ENCODE measurements at regions not wholly inside any gene's neighbourhood (a gene's known extent, or its start where the extent isn't known, plus 50 kb on each side); places are given as distances from the start of the nearest gene placed in this dataset.

DNA sequence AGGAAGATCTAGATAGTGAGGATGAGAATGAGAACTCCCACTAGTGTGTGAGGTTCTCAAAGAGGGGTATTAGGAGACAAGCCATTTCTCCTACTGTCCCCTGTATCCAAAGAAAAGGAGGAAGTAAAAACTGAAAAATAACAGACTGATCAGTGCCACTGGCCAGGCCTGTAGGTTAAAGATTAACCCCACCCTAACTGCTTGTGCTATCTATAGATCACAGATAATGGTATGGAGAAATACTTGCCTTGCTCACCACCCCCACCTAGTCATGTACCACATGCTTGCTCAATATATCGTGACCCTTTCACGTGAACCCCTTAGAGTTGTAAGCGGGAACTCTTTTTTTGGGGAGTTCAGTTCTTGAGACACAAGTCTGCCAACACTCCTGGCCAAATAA lies 519.7 kb upstream of the FRG2C start:
- Histone ChIP-seq H3K14ac (ENCODE audit: low read length in 2 of 2) (no peak overlapping the region), H2AFZ (ENCODE audit: low read depth, low read length) (no peak overlapping the region), H3K27me3 (ENCODE audit: control insufficient read depth in 1 of 2, insufficient read depth in 1 of 2, low read length in 2 of 2) (no peaks in the 10 kb centered on the region), H3K79me1 (replicated peaks; ENCODE audit: low read length, poor library complexity, severe bottlenecking) (no peaks in the 10 kb centered on the region), H2BK12ac (ENCODE audit: low read length in 2 of 2) (no peak overlapping the region), H2AK5ac (ENCODE audit: low read length, severe bottlenecking) (no peak overlapping the region), H3K4me3 (ENCODE audit: insufficient read depth in 1 of 2, low read depth in 1 of 2, low read length in 2 of 2) (no peak overlapping the region), H2BK120ac (ENCODE audit: low read depth, low read length) (no peak overlapping the region), H3K27ac (ENCODE audit: low read length, poor library complexity, severe bottlenecking) (no peak overlapping the region), H3K4me1 (ENCODE audit: control insufficient read depth, insufficient read depth, low read depth, low read length) (no peaks in the 10 kb centered on the region), H3K9ac (ENCODE audit: low read length) (no peak overlapping the region), H3K4me2 (ENCODE audit: low read length, poor library complexity, severe bottlenecking) (no peak overlapping the region), H4K91ac (ENCODE audit: low read length) (no peak overlapping the region), H3K36me3 (ENCODE audit: control insufficient read depth in 1 of 2, insufficient read depth in 2 of 2, low read depth in 1 of 2, low read length in 2 of 2) (no peaks in the 10 kb centered on the region), H2BK15ac (ENCODE audit: low read depth, poor library complexity, severe bottlenecking) (no peak overlapping the region), H3K23ac (ENCODE audit: low read length in 2 of 2) (no peak overlapping the region), H2BK5ac (ENCODE audit: low read depth, low read length, poor library complexity, severe bottlenecking) (no peak overlapping the region), H3K9me3 (ENCODE audit: control insufficient read depth, low read length) (no peaks in the 10 kb centered on the region), H3K18ac (ENCODE audit: low read depth in 1 of 2, low read length in 2 of 2) (no peak overlapping the region), H4K8ac (ENCODE audit: low read length) (no peak overlapping the region), H3K4ac (ENCODE audit: low read depth in 1 of 2, low read length in 2 of 2) (no peak overlapping the region)
- no peak for DNase-seq
- WGBS = 93% methylated on average over 3 of the region's 3 CpGs

DNA sequence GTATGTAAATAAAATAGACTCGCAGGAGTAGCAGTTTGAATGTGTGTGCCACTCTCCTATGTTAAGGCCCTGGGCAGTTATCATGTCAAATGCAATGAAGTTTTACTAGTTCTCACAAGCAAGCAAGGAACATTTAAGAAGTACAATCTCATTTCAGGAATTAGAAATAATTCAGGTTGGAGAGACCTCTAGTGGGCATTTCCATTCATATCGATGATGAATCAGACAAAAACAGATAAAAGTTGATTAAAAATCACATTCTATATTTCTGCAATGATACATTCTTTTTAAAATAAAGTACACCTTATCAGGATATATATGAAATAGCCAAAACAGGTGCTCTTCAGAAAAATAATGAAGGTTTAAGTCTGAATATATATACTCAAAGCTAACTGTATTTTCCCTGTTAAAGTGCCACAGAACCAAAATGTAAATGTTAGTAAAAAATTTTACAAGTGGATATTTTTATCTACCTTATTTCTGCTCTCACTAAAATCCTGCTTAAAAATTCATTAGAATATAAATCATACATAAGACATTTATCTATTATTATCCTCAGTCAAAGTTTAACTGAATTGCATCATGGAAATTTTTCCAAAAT lies 492.4 kb upstream of the FRG2C start:
- no peak overlapping the region for H4K91ac ChIP-seq (ENCODE audit: low read length)
- peak; percentile 2 for DNase-seq

DNA sequence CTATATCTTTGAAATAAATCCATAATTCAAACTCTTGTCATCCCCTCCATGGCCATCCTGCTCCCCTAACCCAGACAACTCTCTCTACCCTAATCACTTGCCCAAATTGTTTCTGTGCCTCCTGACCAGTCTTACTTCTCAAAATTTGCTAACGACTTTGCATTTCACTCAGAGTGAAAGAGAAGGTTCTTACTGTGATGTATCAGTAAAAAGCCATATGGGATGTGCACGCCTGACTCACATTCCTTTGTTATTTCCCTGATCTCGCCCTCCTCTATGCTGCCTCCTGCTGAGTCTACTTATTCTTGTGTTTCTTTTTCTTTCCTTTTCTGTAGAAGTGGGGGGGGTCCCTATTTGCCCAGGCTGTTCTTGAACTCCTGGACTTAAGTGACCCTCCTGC lies 487.2 kb upstream of the FRG2C start:
- Histone ChIP-seq H3K23ac (ENCODE audit: low read length in 2 of 2) (no peak overlapping the region), H3K36me3 (ENCODE audit: control insufficient read depth in 1 of 2, insufficient read depth in 2 of 2, low read depth in 1 of 2, low read length in 2 of 2) (no peaks in the 10 kb centered on the region), H3K14ac (ENCODE audit: low read length in 2 of 2) (no peak overlapping the region)

More for the DNA sequence above, 492.4 kb upstream of the FRG2C start:
- no peak overlapping the region for H3K9ac ChIP-seq (ENCODE audit: low read length)
- peaks cover 0 to 7% of the 10 kb centered on the region in 2 experiments for H3K27me3 ChIP-seq (ENCODE audit: control insufficient read depth in 1 of 2, insufficient read depth in 1 of 2, low read length in 2 of 2)
- H3K27ac ChIP-seq (ENCODE audit: low read length, poor library complexity, severe bottlenecking) = no peak overlapping the region
- no peak overlapping the region for H2BK5ac ChIP-seq (ENCODE audit: low read depth, low read length, poor library complexity, severe bottlenecking)
- no peaks in the 10 kb centered on the region for H3K9me3 ChIP-seq (ENCODE audit: control insufficient read depth, low read length)
- no peaks in the 10 kb centered on the region for H3K36me3 ChIP-seq (ENCODE audit: control insufficient read depth in 1 of 2, insufficient read depth in 2 of 2, low read depth in 1 of 2, low read length in 2 of 2)
- H3K79me1 ChIP-seq (replicated peaks; ENCODE audit: low read length, poor library complexity, severe bottlenecking) = no peaks in the 10 kb centered on the region
- H3K4ac ChIP-seq (ENCODE audit: low read depth in 1 of 2, low read length in 2 of 2) = no peak overlapping the region
- no peak overlapping the region for H3K4me3 ChIP-seq (ENCODE audit: insufficient read depth in 1 of 2, low read depth in 1 of 2, low read length in 2 of 2)
- no peak overlapping the region for H3K14ac ChIP-seq (ENCODE audit: low read length in 2 of 2)
- no peak overlapping the region for H3K18ac ChIP-seq (ENCODE audit: low read depth in 1 of 2, low read length in 2 of 2)
- H3K23ac ChIP-seq (ENCODE audit: low read length in 2 of 2) = no peak overlapping the region
- H2AK5ac ChIP-seq (ENCODE audit: low read length, severe bottlenecking) = no peak overlapping the region
- no peak overlapping the region for H4K8ac ChIP-seq (ENCODE audit: low read length)
- H2BK12ac ChIP-seq (ENCODE audit: low read length in 2 of 2) = no peak overlapping the region
- no peak overlapping the region for H3K4me2 ChIP-seq (ENCODE audit: low read length, poor library complexity, severe bottlenecking)
- 17% methylated on average over 1 of the region's 2 CpGs for WGBS
- H2BK120ac ChIP-seq (ENCODE audit: low read depth, low read length) = no peak overlapping the region
- H2BK15ac ChIP-seq (ENCODE audit: low read depth, poor library complexity, severe bottlenecking) = no peak overlapping the region
- H3K4me1 ChIP-seq (ENCODE audit: control insufficient read depth, insufficient read depth, low read depth, low read length) = no peaks in the 10 kb centered on the region
- no peak overlapping the region for H2AFZ ChIP-seq (ENCODE audit: low read depth, low read length)

DNA sequence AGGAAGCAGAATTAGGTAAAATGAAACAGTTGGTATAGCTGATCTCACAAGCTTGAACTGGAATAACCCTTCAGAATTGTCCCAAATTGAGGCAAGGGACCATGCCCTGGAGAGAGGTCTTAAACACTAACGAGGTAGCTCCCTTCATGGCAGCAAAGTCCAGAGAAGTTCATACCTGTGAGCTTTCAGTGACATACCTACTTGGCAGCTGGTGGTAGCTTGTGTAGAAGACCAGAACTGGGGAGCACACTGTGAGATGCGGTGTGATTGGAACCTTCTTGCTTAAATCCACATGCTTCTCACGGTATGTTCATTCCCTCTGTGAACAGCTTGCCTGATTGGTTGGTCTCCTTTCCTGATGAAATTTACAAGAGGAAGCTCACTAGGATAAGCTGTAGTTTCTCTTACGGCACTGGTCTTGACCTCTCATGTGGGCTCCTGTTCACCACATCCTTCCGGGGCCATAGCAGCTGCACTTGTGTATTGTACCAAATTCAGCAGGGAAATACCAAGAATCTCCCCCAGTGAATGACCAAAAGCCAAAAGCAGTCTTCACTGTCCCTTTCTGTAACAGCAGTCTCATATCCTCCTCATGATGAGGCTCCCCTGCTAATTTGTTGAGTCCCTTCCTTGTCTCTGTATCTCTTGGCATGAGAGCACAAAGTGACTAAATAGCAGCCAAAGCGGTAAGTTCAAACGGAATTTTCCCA lies 483.7 kb upstream of the FRG2C start:
- no peak overlapping the region for H3K9ac ChIP-seq (ENCODE audit: low read length)
- H3K4me3 ChIP-seq (ENCODE audit: insufficient read depth in 1 of 2, low read depth in 1 of 2, low read length in 2 of 2) = no peak overlapping the region
- no peaks in the 10 kb centered on the region for H3K9me3 ChIP-seq (ENCODE audit: control insufficient read depth, low read length)
- no peak overlapping the region for H3K18ac ChIP-seq (ENCODE audit: low read depth in 1 of 2, low read length in 2 of 2)
- H3K27me3 ChIP-seq (ENCODE audit: control insufficient read depth in 1 of 2, insufficient read depth in 1 of 2, low read length in 2 of 2) = peaks cover 0 to 22% of the 10 kb centered on the region in 2 experiments
- no peak overlapping the region for H2BK15ac ChIP-seq (ENCODE audit: low read depth, poor library complexity, severe bottlenecking)
- no peaks in the 10 kb centered on the region for H3K4me1 ChIP-seq (ENCODE audit: control insufficient read depth, insufficient read depth, low read depth, low read length)
- H3K4ac ChIP-seq (ENCODE audit: low read depth in 1 of 2, low read length in 2 of 2) = no peak overlapping the region
- H4K8ac ChIP-seq (ENCODE audit: low read length) = no peak overlapping the region
- no peaks in the 10 kb centered on the region for H3K36me3 ChIP-seq (ENCODE audit: control insufficient read depth in 1 of 2, insufficient read depth in 2 of 2, low read depth in 1 of 2, low read length in 2 of 2)
- 84% methylated on average over 7 of the region's 7 CpGs for WGBS
- H3K14ac ChIP-seq (ENCODE audit: low read length in 2 of 2) = no peak overlapping the region
- no peak overlapping the region for H3K27ac ChIP-seq (ENCODE audit: low read length, poor library complexity, severe bottlenecking)
- H3K23ac ChIP-seq (ENCODE audit: low read length in 2 of 2) = no peak overlapping the region
- H2BK5ac ChIP-seq (ENCODE audit: low read depth, low read length, poor library complexity, severe bottlenecking) = no peak overlapping the region
- H4K91ac ChIP-seq (ENCODE audit: low read length) = no peak overlapping the region
- no peak overlapping the region for H2BK12ac ChIP-seq (ENCODE audit: low read length in 2 of 2)
- H3K79me1 ChIP-seq (replicated peaks; ENCODE audit: low read length, poor library complexity, severe bottlenecking) = no peaks in the 10 kb centered on the region
- no peak overlapping the region for H2AFZ ChIP-seq (ENCODE audit: low read depth, low read length)
- H2AK5ac ChIP-seq (ENCODE audit: low read length, severe bottlenecking) = no peak overlapping the region
- H3K4me2 ChIP-seq (ENCODE audit: low read length, poor library complexity, severe bottlenecking) = no peak overlapping the region
- H2BK120ac ChIP-seq (ENCODE audit: low read depth, low read length) = no peak overlapping the region
- DNase-seq = no peak

More for the DNA sequence above, 487.2 kb upstream of the FRG2C start:
- Histone ChIP-seq H3K27me3 (ENCODE audit: control insufficient read depth in 1 of 2, insufficient read depth in 1 of 2, low read length in 2 of 2) (peaks cover 0 to 27% of the 10 kb centered on the region in 2 experiments), H4K91ac (ENCODE audit: low read length) (no peak overlapping the region), H3K4me2 (ENCODE audit: low read length, poor library complexity, severe bottlenecking) (no peak overlapping the region), H4K8ac (ENCODE audit: low read length) (no peak overlapping the region), H3K79me1 (replicated peaks; ENCODE audit: low read length, poor library complexity, severe bottlenecking) (no peaks in the 10 kb centered on the region), H2BK15ac (ENCODE audit: low read depth, poor library complexity, severe bottlenecking) (no peak overlapping the region), H2BK120ac (ENCODE audit: low read depth, low read length) (no peak overlapping the region), H2BK5ac (ENCODE audit: low read depth, low read length, poor library complexity, severe bottlenecking) (no peak overlapping the region), H3K27ac (ENCODE audit: low read length, poor library complexity, severe bottlenecking) (no peak overlapping the region), H3K18ac (ENCODE audit: low read depth in 1 of 2, low read length in 2 of 2) (no peak overlapping the region), H3K9ac (ENCODE audit: low read length) (no peak overlapping the region), H3K4me3 (ENCODE audit: insufficient read depth in 1 of 2, low read depth in 1 of 2, low read length in 2 of 2) (no peak overlapping the region), H3K4me1 (ENCODE audit: control insufficient read depth, insufficient read depth, low read depth, low read length) (no peaks in the 10 kb centered on the region), H3K4ac (ENCODE audit: low read depth in 1 of 2, low read length in 2 of 2) (no peak overlapping the region), H2AFZ (ENCODE audit: low read depth, low read length) (no peak overlapping the region), H3K9me3 (ENCODE audit: control insufficient read depth, low read length) (no peaks in the 10 kb centered on the region), H2BK12ac (ENCODE audit: low read length in 2 of 2) (no peak overlapping the region), H2AK5ac (ENCODE audit: low read length, severe bottlenecking) (no peak overlapping the region)
- DNase-seq = no peak
- WGBS = no CpG with 5 or more reads among the region's 3 CpGs

All from mesenchymal stem cell (in vitro differentiated cells and primary cell).